ENCODE measurements at regions not wholly inside any gene's neighbourhood (a gene's known extent, or its start where the extent isn't known, plus 50 kb on each side); places are given as distances from the start of the nearest gene placed in this dataset.
"Not testable (repeated sequence)": the region's sequence is repeated elsewhere in the genome, so short reads cannot be mapped to it uniquely, and the experiment has no call there.

DNA sequence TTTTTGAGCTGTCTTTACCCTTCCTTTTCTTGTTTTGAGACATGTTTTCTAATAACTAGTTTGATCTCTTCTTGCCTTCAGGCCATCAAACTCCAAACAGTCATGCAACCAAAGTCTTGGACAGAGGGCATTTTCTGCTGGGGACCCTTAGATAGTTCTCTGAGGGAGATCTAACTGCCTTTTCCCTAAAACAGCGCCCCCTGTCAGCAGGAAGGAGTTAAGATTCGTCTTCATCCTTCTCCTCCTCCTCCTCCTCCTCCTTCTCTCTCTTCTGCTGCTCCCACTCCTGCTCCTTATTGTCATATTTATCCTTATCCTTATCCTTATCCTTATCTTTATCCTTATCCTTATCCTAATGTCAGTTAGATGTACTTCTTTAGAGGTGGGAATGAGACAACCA, 417.2 kb downstream of the TRAM1L1 start:
- no peak for DNase-seq (ENCODE audit: low read depth, low spot score)

DNA sequence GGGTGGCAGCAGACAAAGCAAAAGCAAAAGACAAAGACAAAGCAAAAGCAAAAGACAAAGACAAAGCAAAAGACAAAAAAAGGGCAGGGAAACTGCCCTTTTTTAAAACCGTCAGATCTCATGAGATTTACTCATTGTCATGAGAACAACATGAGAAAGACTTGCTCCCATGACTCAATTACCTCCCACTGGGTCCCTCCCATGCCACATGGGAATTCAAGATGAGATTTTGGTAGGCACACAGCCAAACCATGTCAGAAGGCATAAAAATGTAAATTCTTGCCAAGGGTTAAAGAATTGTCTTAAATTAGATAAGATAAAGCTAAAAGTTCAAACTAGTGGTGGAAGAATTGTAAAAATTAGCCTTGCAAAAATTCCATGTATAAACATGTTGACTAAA, 419.7 kb downstream of the TRAM1L1 start:
- no peak for DNase-seq (ENCODE audit: low read depth, low spot score)

GRCh38 chr4:116664198-116664597, 421.2 kb downstream of the TRAM1L1 start:
- DNase-seq (ENCODE audit: low read depth, low spot score), result no peak

DNA sequence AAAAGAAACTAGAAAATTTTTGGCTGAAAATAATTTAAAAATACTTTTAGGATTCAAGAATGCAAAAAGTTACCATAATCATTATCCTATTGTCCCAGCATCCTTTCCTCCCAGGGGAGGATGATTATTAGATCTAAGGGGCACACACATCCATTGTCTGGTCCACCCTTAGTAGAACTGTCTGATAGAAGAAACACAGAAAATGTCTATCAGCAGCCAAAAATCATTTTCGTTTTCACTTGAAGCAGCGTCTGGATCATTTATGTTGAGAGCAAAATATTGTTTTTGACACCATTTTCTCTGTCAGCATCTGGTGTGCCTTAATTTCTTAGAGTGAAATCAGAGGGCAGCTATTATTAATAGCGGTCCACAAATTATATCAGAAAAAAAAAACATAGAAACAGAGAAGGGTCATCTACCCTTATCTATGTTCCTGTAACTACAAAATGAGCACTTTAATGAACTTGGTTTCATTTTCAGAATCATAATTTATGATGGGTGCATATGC, 446.3 kb downstream of the TRAM1L1 start:
- DNase-seq (ENCODE audit: low read depth, low spot score), result no peak

DNA sequence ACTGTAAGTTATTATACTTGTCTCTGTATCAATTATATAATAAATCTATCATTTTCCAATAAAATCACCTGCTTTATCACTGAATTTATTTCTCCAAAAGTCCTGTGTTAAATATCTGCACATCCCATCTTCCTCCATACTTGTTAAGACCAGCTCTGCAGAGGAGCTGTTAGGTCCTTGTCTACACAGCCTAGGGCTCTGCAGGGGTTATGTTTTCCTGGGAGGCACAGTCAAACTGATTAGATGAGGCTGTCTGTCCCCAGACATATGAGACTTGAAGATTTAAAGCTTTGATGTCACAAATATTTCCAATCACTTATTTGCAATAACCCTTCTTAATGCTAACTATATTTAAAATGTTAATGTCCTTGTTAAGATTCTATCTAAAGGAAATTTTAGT, 446.8 kb downstream of the TRAM1L1 start:
- DNase-seq (ENCODE audit: low read depth, low spot score), result no peak

GRCh38 chr4:116636917-116637316, 448.5 kb downstream of the TRAM1L1 start:
- DNase-seq (ENCODE audit: low read depth, low spot score), result no peak

GRCh38 chr4:116632269-116632668, 453.1 kb downstream of the TRAM1L1 start:
- no peak for DNase-seq (ENCODE audit: low read depth, low spot score)

- DNase-seq (ENCODE audit: low read depth, low spot score), result no peak
These were observed 456.8 kb downstream of the TRAM1L1 start for GRCh38 chr4:116628598-116628997.

DNA sequence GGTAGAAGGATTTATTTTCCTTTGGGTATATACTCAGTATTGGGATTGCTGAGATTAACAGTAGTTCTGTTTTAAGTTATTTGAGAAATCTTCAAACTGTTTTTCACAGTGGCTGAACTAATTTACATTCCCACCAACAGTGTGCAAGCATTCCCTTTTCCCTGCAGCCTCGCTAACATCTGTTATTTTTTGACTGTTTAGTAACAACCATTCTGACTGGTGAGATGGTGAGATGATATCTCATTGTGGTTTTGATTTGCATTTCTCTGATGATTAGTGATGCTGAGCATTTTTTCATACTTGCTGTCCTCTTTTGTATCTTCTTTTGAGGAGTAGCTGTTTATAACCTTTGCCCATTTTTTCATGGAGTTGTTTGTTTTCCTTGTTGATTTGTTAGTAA, 457.8 kb downstream of the TRAM1L1 start:
- no peak for DNase-seq (ENCODE audit: low read depth, low spot score)

DNA sequence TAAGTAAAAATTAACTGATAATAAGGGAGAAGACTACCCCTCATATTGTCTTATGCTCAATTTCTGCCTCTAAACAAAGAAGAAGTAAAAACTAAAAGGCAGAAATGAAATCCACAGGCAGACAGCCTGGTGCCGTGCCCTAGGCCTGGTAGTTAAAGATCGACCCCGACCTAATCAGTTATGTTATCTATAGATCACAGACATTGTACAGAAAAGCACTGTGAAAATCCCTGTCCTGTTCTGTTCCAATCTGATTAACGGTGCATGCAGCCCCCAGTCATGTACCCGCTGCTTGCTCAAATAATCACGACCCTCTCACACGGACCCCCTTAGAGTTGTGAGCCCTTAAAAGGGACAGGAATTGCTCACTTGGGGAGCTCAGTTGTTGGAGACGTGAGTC, 465.9 kb downstream of the TRAM1L1 start:
- not testable (repeated sequence) for DNase-seq (ENCODE audit: low read depth, low spot score)

DNA sequence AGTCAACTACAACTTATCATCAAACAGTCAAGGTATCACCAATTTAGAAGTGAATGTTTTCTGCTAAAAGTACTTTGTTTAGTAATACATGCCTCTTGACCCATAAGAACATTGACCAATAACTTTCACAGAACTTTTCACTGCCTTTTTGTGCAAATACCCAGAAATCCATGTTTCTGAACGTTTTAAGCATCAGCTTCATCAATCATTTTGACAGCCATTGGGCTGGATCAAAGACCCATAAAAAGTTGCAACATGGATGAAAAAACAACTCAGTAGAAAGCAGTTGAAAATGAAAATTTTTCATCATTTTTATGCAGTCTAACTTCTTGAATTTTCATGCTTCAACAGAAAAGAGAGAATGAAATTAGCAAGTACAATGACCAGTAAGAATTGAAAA, 466.7 kb downstream of the TRAM1L1 start:
- no peak for DNase-seq (ENCODE audit: low read depth, low spot score)

- no peak for DNase-seq (ENCODE audit: low read depth, low spot score)
These were observed 482.3 kb downstream of the TRAM1L1 start for GRCh38 chr4:116603096-116603495.

DNA sequence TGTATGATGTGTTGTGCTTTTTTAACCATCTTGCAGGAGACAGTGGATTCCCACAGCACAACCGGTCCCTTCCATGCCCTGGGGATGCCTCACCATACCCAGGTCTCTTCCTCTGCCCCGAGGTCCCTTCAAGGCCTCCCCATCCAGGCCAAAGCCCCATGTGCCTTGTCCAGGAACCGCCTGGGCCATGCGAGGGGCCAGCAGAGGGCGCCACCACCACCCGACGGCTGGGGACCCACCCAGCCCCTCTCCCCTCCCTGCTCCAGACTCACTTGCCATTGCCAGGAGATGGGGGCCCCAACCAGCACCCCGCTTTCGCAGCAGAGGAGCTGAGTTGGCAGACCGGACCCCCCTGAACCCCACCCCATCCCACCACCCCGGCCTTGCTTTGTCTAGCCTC, 485.5 kb downstream of the TRAM1L1 start:
- DNase-seq (ENCODE audit: low read depth, low spot score), result no peak

DNA sequence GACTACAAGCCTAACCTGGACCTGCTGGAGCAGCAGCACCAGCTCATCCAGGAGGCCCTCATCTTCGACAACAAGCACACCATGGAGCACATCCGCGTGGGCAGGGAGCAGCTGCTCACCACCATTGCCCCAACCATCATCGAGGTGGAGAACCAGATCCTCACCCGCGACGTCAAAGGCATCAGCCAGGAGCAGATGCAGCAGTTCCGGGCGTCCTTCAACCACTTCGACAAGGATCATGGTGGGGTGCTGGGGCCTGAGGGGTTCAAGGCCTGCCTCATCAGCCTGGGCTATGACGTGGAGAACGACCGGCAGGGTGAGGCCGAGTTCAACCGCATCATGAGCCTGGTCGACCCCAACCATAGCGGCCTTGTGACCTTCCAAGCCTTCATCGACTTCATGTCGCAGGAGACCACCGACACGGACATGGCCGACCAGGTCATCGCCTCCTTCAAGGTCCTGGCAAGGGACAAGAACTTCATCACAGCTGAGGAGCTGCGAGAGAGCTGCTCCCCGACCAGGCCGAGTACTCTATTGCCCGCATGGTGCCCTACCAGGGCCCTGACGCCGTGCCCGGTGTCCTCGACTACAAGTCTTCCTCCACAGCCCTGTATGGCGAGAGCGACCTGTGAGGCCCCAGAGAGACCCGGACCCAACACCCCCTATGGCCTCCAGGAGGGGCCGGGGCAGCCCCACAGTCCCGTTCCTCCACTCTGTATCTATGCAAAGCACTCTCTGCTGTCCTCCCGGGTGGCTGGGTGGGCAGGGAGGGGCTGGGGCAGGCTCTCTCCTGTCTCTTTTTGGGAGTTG, 486.2 kb downstream of the TRAM1L1 start:
- no peak for DNase-seq (ENCODE audit: low read depth, low spot score)

DNA sequence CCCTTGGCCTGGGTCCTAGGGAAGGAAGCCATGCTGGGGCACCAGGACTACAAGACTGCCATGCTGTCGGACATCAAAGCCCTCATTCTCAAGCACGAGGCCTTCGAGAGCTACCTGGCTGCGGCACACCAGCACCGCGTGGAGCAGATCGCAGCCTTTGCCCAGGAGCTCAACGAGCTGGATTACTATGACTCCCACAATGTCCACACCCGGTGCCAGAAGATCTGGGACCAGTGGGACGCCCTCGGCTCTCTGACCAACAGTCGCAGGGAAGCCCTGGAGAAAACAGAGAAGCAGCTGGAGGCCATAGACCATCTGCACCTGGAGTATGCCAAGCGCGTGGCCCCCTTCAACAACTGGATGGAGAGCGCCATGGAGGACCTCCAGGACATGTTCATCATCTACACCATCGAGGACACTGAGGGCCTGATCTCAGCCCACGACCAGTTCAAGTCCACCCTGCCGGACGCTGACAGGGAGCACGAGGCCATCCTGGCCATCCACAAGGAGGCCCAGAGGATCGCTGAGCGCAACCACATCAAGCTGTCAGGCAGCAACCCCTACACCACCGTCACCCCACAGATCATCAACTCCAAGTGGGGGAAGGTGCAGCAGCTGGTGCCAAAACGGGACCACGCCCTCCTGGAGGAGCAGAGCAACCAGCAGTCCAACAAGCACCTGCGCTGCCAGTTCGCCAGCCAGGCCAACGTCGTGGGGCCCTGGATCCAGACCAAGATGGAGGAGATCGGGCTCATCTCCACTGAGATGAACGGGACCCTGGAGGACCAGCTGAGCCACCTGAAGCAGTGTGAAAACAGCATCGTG, 487.0 kb downstream of the TRAM1L1 start:
- no peak for DNase-seq (ENCODE audit: low read depth, low spot score)

- no peak for DNase-seq (ENCODE audit: low read depth, low spot score)
These were observed 494.7 kb downstream of the TRAM1L1 start for GRCh38 chr4:116590648-116591047.

- no peak for DNase-seq (ENCODE audit: low read depth, low spot score)
These were observed 496.6 kb downstream of the TRAM1L1 start for GRCh38 chr4:116588783-116589182.

DNA sequence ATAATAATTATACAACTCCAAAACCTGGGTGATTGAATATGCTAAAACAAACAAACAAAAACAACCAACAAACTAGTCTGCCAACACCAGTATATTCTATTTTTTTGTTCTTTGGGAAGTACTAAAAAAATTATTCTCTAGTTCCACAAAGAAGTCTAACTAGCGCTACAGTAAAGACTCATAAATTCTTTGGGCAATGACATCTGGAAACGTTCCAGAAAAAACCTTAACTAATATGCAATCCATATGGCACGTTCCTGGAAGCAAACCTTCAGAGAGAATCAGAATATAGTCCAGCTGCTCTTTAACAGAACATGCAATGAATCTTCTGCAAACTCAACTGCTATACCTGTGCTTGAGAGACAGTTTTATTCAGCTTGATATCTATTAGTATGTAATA, 500.1 kb downstream of the TRAM1L1 start:
- no peak for DNase-seq (ENCODE audit: low read depth, low spot score)

DNA sequence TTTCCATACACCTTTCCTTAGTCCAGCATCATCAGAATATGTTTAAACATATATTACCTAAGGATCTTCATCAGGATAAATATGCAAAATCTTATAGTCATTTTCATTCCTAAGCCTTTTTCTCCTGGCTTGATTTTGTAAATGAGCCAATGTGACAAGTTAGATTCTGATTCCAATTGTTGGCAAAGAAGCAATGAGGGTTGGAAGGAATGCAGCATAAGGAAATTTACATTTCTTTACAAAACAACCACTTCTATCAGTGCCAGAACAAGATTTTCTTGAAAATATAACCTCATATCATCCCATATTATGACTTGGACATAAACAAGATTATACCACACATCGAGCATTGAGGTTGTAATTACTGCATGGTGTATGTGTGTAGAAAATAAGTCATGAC, 508.1 kb downstream of the TRAM1L1 start:
- no peak for DNase-seq (ENCODE audit: low read depth, low spot score)

DNA sequence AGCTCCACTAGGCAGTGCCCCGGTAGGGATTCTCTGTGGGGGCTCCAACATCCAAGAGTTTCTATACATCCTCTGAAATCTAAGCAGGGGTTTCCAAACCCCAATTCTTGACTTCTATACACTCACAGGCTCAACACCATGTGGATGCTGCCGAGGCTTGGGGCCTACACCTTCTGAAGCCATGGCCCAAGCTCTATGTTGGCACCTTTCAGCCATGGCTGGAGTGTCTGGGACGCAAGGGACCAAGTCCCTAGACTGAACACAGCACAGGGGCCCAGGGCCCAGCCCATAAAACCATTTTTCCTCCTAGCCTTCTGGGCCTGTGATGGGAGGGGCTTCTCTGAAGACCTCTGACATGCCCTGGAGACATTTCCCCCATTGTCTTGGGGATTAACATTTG, 511.8 kb downstream of the TRAM1L1 start:
- DNase-seq (ENCODE audit: low read depth, low spot score), result no peak

DNA sequence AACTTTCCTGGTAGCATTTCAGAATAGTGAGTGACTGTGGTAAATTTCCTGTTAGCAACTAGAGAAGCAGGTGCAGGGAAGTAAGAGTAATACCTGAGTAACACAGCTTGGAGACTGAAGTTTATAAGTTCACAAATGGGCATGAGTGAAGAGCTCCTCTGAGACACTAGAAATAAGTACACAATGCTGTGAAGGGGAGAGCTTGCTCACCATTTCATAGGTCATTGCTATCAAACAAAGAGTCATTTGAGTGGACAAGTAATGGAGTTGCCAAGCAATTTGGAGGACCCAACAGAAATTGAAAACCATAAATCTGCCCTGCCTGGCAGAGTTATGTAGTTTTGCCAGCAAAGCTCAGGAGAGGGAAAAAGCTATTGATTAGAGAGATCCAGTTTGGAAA, 523.6 kb downstream of the TRAM1L1 start:
- DNase-seq (ENCODE audit: low read depth, low spot score), result no peak

GRCh38 chr4:116551806-116552205, 533.6 kb downstream of the TRAM1L1 start:
- no peak for DNase-seq (ENCODE audit: low read depth, low spot score)

DNA sequence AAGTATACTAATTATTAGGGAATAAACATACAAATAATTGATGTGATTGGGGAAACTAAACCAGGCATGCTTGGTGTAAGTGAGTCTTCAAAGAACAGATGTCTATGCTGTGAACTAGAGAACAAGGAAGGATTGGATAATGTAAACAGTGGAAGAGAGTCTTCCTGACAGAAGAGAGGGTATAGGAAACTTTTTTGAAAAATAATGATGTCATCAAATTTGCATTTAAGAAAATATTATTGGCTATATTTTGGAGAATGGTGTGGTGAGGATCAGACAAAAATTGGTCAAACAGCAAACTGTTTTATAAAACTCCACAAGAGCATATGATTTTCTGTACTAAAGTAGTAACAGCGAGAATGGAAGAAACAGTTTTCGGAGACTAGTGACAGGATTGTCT, 537.7 kb downstream of the TRAM1L1 start:
- no peak for DNase-seq (ENCODE audit: low read depth, low spot score)

Measured in iPS DF 19.7 (cell line).